RWPE2 (cell line): ENCODE measurements at regions not wholly inside any gene's neighbourhood (a gene's known extent, or its start where the extent isn't known, plus 50 kb on each side); places are given as distances from the start of the nearest gene placed in this dataset.

Source experiments
- ATAC-seq: fragments of 200-7000 bp; cut with Tn5 transposase; 3 replicates; pipeline ENCODE4 v1.9.1; 2021; ENCODE audit warnings: low read depth
- DNase-seq: peaks from one replicate; pipeline ENCODE4 v3.0.0-alpha.2; 2020; ENCODE audit warnings: low spot score
- H3K27ac ChIP-seq: fragments of 450-650 bp; 2 replicates; pipeline ENCODE4 v1.5.1; 2017; ENCODE audit warnings: mild to moderate bottlenecking; ENCODE audit not compliant: poor library complexity, severe bottlenecking
- H3K27me3 ChIP-seq: fragments of 250-450 bp; sonication (Bioruptor Pico); 2 replicates; pipeline ENCODE4 v1.5.1; 2021; ENCODE audit warnings: mild to moderate bottlenecking, moderate library complexity; ENCODE audit not compliant: insufficient read depth, poor library complexity, severe bottlenecking
- H3K36me3 ChIP-seq: fragments of 250-450 bp; sonication (Bioruptor Pico); 2 replicates; pipeline ENCODE4 v1.5.1; 2020; ENCODE audit warnings: low read depth, mild to moderate bottlenecking, moderate library complexity
- H3K4me1 ChIP-seq: fragments of 250-450 bp; sonication (Bioruptor Pico); 2 replicates; pipeline ENCODE4 v1.5.1; 2021; ENCODE audit warnings: mild to moderate bottlenecking, moderate library complexity; ENCODE audit not compliant: insufficient read depth, poor library complexity, severe bottlenecking
- H3K4me3 ChIP-seq: fragments of 250-450 bp; sonication (Bioruptor Pico); 2 replicates; pipeline ENCODE4 v1.5.1; 2021; ENCODE audit warnings: mild to moderate bottlenecking, moderate library complexity; ENCODE audit not compliant: severe bottlenecking
- H3K9me3 ChIP-seq: fragments of 250-450 bp; sonication (Bioruptor Pico); 2 replicates; pipeline ENCODE4 v1.5.1; 2021; ENCODE audit warnings: mild to moderate bottlenecking, moderate library complexity; ENCODE audit not compliant: severe bottlenecking
- TF ChIP-seq, protein P1 (sequence below): fragments of 450-650 bp; IDR thresholded peaks from one replicate; pipeline ENCODE4 v1.5.1; 2017; ENCODE audit warnings: mild to moderate bottlenecking, moderate library complexity; ENCODE audit not compliant: poor library complexity, severe bottlenecking

DNA sequence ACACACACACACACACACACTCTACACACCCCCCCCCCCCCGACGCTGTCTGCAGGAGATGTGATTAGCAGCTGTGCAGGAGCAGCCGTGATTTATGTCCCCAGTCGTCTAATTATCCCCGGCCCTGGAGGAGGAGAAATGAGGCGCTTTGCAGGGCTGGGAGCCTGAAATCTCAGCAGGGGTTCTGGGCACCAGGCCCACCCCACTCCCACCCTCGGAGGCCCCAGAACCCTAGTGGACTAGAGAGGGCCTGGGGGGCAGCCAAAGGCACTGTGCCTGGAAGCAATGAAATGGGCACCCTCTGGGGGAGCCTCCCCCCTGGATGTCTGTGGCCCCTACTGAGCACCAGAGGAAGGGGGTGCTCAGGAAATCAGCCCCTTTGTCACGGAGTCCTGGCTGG lies 134.2 kb upstream of the CIBAR2 start:
- Histone ChIP-seq H3K27ac (no peak overlapping the region), H3K9me3 (no peaks in the 10 kb centered on the region), H3K4me3 (no peak overlapping the region), H3K4me1 (no peaks in the 10 kb centered on the region), H3K27me3 (no peaks in the 10 kb centered on the region), H3K36me3 (no peaks in the 10 kb centered on the region)
- TF ChIP-seq, protein P1, sequence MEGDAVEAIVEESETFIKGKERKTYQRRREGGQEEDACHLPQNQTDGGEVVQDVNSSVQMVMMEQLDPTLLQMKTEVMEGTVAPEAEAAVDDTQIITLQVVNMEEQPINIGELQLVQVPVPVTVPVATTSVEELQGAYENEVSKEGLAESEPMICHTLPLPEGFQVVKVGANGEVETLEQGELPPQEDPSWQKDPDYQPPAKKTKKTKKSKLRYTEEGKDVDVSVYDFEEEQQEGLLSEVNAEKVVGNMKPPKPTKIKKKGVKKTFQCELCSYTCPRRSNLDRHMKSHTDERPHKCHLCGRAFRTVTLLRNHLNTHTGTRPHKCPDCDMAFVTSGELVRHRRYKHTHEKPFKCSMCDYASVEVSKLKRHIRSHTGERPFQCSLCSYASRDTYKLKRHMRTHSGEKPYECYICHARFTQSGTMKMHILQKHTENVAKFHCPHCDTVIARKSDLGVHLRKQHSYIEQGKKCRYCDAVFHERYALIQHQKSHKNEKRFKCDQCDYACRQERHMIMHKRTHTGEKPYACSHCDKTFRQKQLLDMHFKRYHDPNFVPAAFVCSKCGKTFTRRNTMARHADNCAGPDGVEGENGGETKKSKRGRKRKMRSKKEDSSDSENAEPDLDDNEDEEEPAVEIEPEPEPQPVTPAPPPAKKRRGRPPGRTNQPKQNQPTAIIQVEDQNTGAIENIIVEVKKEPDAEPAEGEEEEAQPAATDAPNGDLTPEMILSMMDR, result no peak
- ATAC-seq (no peak), DNase-seq (no peak)

DNA sequence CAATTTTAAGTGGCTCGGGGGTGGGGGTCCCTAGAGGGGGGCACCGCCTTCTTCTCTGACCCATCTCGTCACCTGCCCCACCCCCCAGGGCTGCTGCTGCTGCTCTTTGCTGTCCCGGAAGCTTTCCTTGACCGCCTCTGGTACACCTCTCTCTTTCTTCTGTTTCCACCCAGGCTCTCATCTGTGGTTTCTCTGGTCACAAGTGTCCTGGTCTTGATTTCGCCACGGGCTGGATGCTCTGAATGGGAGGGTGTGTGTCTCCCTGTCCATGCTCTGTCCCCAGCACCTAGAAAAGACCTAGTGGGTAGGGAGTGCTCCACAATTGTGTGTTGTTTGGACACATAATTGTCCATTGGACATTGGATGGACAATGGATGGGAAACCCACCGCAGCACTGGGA lies 134.7 kb upstream of the CIBAR2 start:
- Histone ChIP-seq H3K4me1 (no peaks in the 10 kb centered on the region), H3K27ac (no peak overlapping the region), H3K4me3 (no peak overlapping the region), H3K27me3 (no peaks in the 10 kb centered on the region), H3K36me3 (no peaks in the 10 kb centered on the region), H3K9me3 (no peaks in the 10 kb centered on the region)
- DNase-seq (no peak), ATAC-seq (no peak)
- TF ChIP-seq, protein P1, result no peak

DNA sequence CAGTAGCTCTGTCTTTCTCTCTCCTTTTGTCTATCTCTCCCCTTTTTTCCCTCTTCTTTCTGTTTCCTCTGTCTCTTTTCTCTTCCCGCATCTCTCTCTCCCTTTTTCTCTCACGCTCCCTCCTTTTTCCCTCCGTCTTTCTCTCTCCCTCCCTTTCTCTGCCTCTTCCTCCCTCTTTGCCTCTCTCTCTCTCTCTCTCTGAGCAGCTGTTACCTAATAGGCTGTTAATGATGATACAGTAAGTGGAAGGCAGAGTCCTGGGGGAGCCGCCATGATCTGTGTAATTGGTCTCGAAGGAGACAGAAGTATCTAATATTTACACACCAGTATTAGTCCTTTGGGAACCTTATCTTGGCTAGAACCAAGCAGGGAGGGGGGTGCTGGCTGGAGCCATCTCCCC lies 136.1 kb upstream of the CIBAR2 start:
- H3K9me3 ChIP-seq, result no peaks in the 10 kb centered on the region
- ATAC-seq (no peak), DNase-seq (no peak)
- H3K4me3 ChIP-seq, result no peak overlapping the region
- H3K36me3 ChIP-seq, result no peaks in the 10 kb centered on the region
- H3K27me3 ChIP-seq, result no peaks in the 10 kb centered on the region
- H3K27ac ChIP-seq, result no peak overlapping the region
- TF ChIP-seq, protein P1, result no peak
- no peaks in the 10 kb centered on the region for H3K4me1 ChIP-seq

DNA sequence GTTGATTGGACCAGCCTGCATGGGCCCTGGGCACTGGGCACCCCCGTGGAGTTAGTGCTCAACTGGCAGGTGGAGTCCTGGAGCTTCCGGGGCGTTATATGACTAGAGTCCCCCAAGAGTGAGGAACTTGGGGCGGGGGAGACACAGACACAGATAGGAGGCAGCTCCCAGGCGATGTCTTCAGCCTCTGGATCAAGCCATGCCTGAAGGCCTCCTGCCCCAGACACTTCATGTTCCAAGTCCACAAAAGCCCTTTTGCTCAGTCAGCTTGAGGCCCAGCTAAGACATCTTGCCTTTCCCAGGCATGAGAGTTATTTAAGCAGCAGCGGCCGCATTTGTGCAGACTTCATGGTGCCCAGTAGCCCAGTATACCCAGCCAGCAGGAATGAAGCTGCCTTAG lies 136.6 kb upstream of the CIBAR2 start:
- TF ChIP-seq, protein P1, result no peak
- Histone ChIP-seq H3K4me1 (no peaks in the 10 kb centered on the region), H3K4me3 (no peak overlapping the region), H3K9me3 (no peaks in the 10 kb centered on the region), H3K27ac (no peak overlapping the region), H3K27me3 (no peaks in the 10 kb centered on the region), H3K36me3 (no peaks in the 10 kb centered on the region)
- DNase-seq (no peak), ATAC-seq (no peak)

DNA sequence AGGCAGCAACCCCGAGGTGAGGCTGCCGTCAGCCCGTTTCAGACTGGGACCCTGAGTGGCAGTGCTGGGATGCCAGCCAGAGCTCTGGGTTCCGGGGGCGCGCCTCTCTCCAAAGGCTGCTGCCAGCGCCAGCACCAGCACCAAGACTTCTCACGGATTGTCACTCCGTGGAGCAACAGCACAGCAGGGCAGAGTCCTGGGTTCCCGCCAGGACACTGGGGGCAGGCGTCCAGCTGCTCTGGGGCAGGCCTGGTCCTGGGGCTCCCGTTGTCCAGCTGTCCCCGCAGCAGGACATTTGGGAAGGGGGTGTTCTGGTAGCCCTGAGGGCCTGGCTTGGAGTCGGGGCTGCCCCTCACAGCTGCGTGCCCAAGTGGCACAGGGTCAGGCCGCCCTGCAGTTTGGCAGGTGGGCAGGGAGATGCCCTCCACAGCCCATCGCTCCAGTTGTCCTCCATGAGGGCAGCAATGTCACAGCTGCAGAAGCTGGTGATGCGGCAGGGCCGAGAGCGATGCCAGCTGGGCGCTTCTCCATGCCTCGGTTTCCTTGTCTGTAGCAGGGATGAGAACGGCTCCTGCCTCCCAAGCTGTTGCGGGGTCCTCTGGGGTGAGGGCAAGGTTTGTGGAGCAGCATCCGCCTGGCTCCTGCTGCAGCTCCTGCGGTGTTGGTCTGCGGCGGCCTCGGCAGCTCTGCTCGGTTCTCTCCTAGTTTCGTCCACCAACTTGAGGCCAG lies 137.3 kb upstream of the CIBAR2 start:
- no peak overlapping the region for H3K4me3 ChIP-seq
- ATAC-seq, result no peak
- no peak overlapping the region for H3K27ac ChIP-seq
- DNase-seq, result no peak
- no peaks in the 10 kb centered on the region for H3K27me3 ChIP-seq
- H3K36me3 ChIP-seq, result no peaks in the 10 kb centered on the region
- TF ChIP-seq, protein P1, result no peak
- no peaks in the 10 kb centered on the region for H3K9me3 ChIP-seq
- H3K4me1 ChIP-seq, result no peaks in the 10 kb centered on the region
